SK-N-MC (cell line): ENCODE measurements at regions not wholly inside any gene's neighbourhood (a gene's known extent, or its start where the extent isn't known, plus 50 kb on each side); places are given as distances from the start of the nearest gene placed in this dataset.

Source experiments
- EZH2 ChIP-seq: fragments of 200-600 bp; sonication (generic); IDR thresholded peaks from one replicate; pipeline ENCODE4 v1.6.1; 2017; ENCODE audit warnings: antibody characterized with exemption
- POLR2AphosphoS5 ChIP-seq: IDR thresholded peaks from 2 replicates; pipeline ENCODE4 v1.6.1; 2012; ENCODE audit warnings: mild to moderate bottlenecking, low read depth, low read length, borderline replicate concordance

DNA sequence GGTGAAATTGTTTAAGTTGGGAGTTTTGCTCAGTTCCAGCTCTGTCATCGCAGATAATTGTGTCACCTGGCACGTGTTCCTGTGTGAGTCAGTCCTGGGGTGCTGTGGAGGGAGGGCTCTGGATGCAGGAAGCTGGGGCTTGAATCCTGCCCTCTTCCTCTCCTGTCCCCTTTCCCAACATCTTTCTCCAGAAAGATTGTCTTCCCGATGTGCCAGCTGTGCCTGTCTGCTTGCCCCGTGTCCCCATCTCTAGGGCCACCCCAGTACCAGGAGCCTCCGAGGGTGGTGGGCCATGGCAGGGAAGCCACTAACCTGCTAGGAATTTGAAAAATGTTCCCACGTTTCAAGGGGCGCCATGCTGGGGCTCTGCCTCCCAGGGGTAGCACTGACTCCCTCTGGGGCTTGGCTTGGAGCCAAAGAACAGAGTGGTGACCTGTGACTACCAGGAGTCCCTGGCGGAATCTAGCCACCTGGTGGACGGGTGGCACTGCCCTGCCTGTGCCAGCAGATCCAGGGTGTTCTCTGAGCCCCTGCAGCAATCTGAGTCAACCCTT lies 198.1 kb downstream of the ENGASE start:
- no peak for TF ChIP-seq POLR2AphosphoS5
- no peak for TF ChIP-seq EZH2
